CD1c-positive myeloid dendritic cell (primary cell): ENCODE measurements at regions not wholly inside any gene's neighbourhood (a gene's known extent, or its start where the extent isn't known, plus 50 kb on each side); places are given as distances from the start of the nearest gene placed in this dataset.
"Not testable (repeated sequence)": the region's sequence is repeated elsewhere in the genome, so short reads cannot be mapped to it uniquely, and the experiment has no call there.

Source experiments
- DNase-seq: peaks from one replicate; pipeline ENCODE4 v3.0.0-alpha.2; 2016; ENCODE audit errors: extremely low spot score

GRCh38 chr15:79756365-79756764 is 140.4 kb downstream of the MTHFS start:
- no peak for DNase-seq

GRCh38 chr15:79765081-79765480 is 131.7 kb downstream of the MTHFS start:
- DNase-seq, result no peak

GRCh38 chr15:79769069-79769481 is 127.7 kb downstream of the MTHFS start:
- DNase-seq, result no peak

- no peak for DNase-seq
Observed at GRCh38 chr15:79769933-79770759, 126.7 kb downstream of the MTHFS start.

- DNase-seq, result no peak
Observed at GRCh38 chr15:79773128-79773527, 123.7 kb downstream of the MTHFS start.

GRCh38 chr15:79775821-79776220 is 121.0 kb downstream of the MTHFS start:
- DNase-seq, result no peak

GRCh38 chr15:79777916-79778315 is 118.9 kb downstream of the MTHFS start:
- no peak for DNase-seq

- DNase-seq, result no peak
Observed at GRCh38 chr15:79778378-79778990, 118.3 kb downstream of the MTHFS start.

- peak; percentile 14 for DNase-seq
Observed at GRCh38 chr15:79779746-79780145, 117.1 kb downstream of the MTHFS start.

GRCh38 chr15:79782307-79782706 is 114.5 kb downstream of the MTHFS start:
- DNase-seq, result not testable (repeated sequence)
